ENCODE measurements at regions not wholly inside any gene's neighbourhood (a gene's known extent, or its start where the extent isn't known, plus 50 kb on each side); places are given as distances from the start of the nearest gene placed in this dataset.

GRCh38 chr22:48701296-48702030 lies 1126.2 kb downstream of the BRD1 start:
- H3K9me3 ChIP-seq (ENCODE audit: low read length), result no peaks in the 10 kb centered on the region
- ChIA-PET CTCF (ENCODE audit: low intra/inter-chr PET ratio, low total read pairs) (no interaction called here), POLR2A (interaction anchor here (1.2 to 4.7 kb wide), 4 partner anchors 8 to 13 kb away, joined by 3 to 56 read pairs (median 10); no protein-coding TSS in a partner anchor)
- H3K27ac ChIP-seq (ENCODE audit: extremely low read length, insufficient read depth, low read length), result peak overlapping the region; percentile 94
- peak overlapping the region; percentile 78 for H3K9ac ChIP-seq (ENCODE audit: insufficient read depth, low read depth, low read length)
- in situ Hi-C loops (cut with HindIII; ENCODE audit: extremely low pct_ligation_motif_present, low pct_unique_long_range_greater_than_20kb) (no loop called here), intact Hi-C loops (cut with micrococcal nuclease; ENCODE audit: unreplicated experiment) (loop anchor here (1.0 kb wide), 1 partner anchor 8 kb away; no protein-coding TSS in a partner anchor)
- H2AFZ ChIP-seq (ENCODE audit: low read length), result no peak overlapping the region
- peaks cover 100% of the 10 kb centered on the region for H3K4me1 ChIP-seq (ENCODE audit: insufficient read depth, low read length)
- ATAC-seq, result no peak
- peaks cover 88% of the 10 kb centered on the region for H3K79me2 ChIP-seq (ENCODE audit: insufficient read depth, low read length)
- H3K4me3 ChIP-seq (replicated peaks in 1 of 3; ENCODE audit: insufficient read depth in 1 of 3, low read depth in 2 of 3, low read length in 3 of 3), result peak overlapping the region in 1 of 3 experiments; percentile 66; a peak in 2 of 6 replicates
- DNase-seq (ENCODE audit: low spot score), result peak; percentile 8
- TF ChIP-seq POLR2A (IDR thresholded peaks at IDR 0.05; ENCODE audit: insufficient read depth in 1 of 2, low read depth in 2 of 2, low read length in 2 of 2) (peak in 1 of 2 experiments; percentile 2; a peak in 1 of 4 replicates), ZNF18 (CRISPR knock-in tag; IDR thresholded peaks at IDR 0.05; ENCODE audit: insufficient replicate concordance) (no peak), CHD2 (IDR thresholded peaks at IDR 0.05; ENCODE audit: low read depth, low read length) (no peak), HNRNPLL (IDR thresholded peaks at IDR 0.05; ENCODE audit: low read depth, low read length, poor library complexity, severe bottlenecking) (peak; percentile 23), ZNF790 (CRISPR knock-in tag; IDR thresholded peaks at IDR 0.05; ENCODE audit: borderline replicate concordance) (0 out of 2 replicates have a peak, but pooled peaks have one; percentile 63), ZBTB38 (CRISPR knock-in tag; IDR thresholded peaks at IDR 0.05) (peak; percentile 97), WIZ (CRISPR knock-in tag; IDR thresholded peaks at IDR 0.05) (peak; percentile 48; the same call in 1 of the 2 replicates), MXI1 (IDR thresholded peaks at IDR 0.05; ENCODE audit: borderline replicate concordance, low read depth, low read length) (no peak), AGO2 (optimal IDR thresholded peaks at IDR 0.05; ENCODE audit: low read depth, low read length) (peak; percentile 36), HDAC1 (CRISPR knock-in tag; IDR thresholded peaks at IDR 0.05) (no peak), FOXK1 (CRISPR knock-in tag; IDR thresholded peaks at IDR 0.05; ENCODE audit: borderline replicate concordance, low read depth) (no peak), NFKB2 (CRISPR knock-in tag; IDR thresholded peaks at IDR 0.05; ENCODE audit: borderline replicate concordance) (0 out of 2 replicates have a peak, but pooled peaks have one; percentile 29), HMG20B (CRISPR knock-in tag; conservative IDR thresholded peaks at IDR 0.05) (no peak), MYC (CRISPR knock-in tag; IDR thresholded peaks at IDR 0.05; ENCODE audit: borderline replicate concordance) (peak; percentile 13; the same call in 1 of the 2 replicates), HNRNPL (IDR thresholded peaks at IDR 0.05; ENCODE audit: low read depth, low read length) (0 out of 2 replicates have a peak, but pooled peaks have one; percentile 19), SP1 (IDR thresholded peaks at IDR 0.05) (no peak), SP1 (CRISPR knock-in tag; IDR thresholded peaks at IDR 0.05) (no peak)
- H3K27me3 ChIP-seq (ENCODE audit: control insufficient read depth in 1 of 2, insufficient read depth in 2 of 2, low read length in 2 of 2), result no peaks in the 10 kb centered on the region
- WGBS (ENCODE audit: low lambda C conversion rate), result 67% methylated on average over 6 of the region's 23 CpGs
- no TSS peak for BruUV-seq (replicated peaks)
- H4K20me1 ChIP-seq (ENCODE audit: insufficient read depth, low read length), result peaks cover 2% of the 10 kb centered on the region; the same call in 1 of the 2 replicates
- FAIRE-seq, result no peak
- peaks cover 0 to 3% of the 10 kb centered on the region in 2 experiments; a peak in 3 of 5 replicates for H3K36me3 ChIP-seq (replicated peaks in 1 of 2; ENCODE audit: control insufficient read depth in 1 of 2, insufficient read depth in 2 of 2, low read length in 2 of 2)
- peak overlapping the region; percentile 90 for H3K4me2 ChIP-seq (ENCODE audit: low read depth, low read length)

Data from HepG2 (cell line).